CD14-positive monocyte (primary cell): ENCODE measurements at regions not wholly inside any gene's neighbourhood (a gene's known extent, or its start where the extent isn't known, plus 50 kb on each side); places are given as distances from the start of the nearest gene placed in this dataset.

ENCODE experiments used
- DNase-seq, 3 donors: peaks; one replicate each; pipeline ENCODE4 v3.0.0-alpha.2; 2011 to 2022
- H2AFZ ChIP-seq: 2 replicates; pipeline ENCODE4 v1.6.0; 2012; ENCODE audit warnings: mild to moderate bottlenecking, low read depth, low read length, inconsistent platforms; ENCODE audit not compliant: insufficient read depth, poor library complexity, severe bottlenecking
- H3K27ac ChIP-seq, 2 donors: 1 replicate in 1 of 2; 2 replicates in 1 of 2; pipeline ENCODE4 v1.5.1; 2012 to 2013; ENCODE audit warnings: low read length in 2 of 2, control low read depth in 1 of 2, inconsistent platforms in 1 of 2, low read depth in 1 of 2, mild to moderate bottlenecking in 1 of 2
- H3K27me3 ChIP-seq, 2 donors: one replicate each; pipeline versions ENCODE4 v1.6.0 to v1.6.1; 2011 to 2013; ENCODE audit warnings: low read length in 2 of 2; ENCODE audit not compliant: control insufficient read depth in 2 of 2, insufficient read depth in 2 of 2
- H3K36me3 ChIP-seq, 2 donors: replicated peaks in 1 of 2; 1 replicate in 1 of 2; 2 replicates in 1 of 2; pipeline versions ENCODE4 v1.5.1 to v1.6.1; 2012 to 2013; ENCODE audit warnings: low read length in 2 of 2, control low read depth in 1 of 2, inconsistent platforms in 1 of 2, mild to moderate bottlenecking in 1 of 2; ENCODE audit not compliant: insufficient read depth in 2 of 2, control insufficient read depth in 1 of 2
- H3K4me1 ChIP-seq, 2 donors: 1 replicate in 1 of 2; 2 replicates in 1 of 2; pipeline versions ENCODE4 v1.5.1 to v1.6.1; 2012 to 2013; ENCODE audit warnings: low read length in 2 of 2, control low read depth in 1 of 2, inconsistent platforms in 1 of 2, mild to moderate bottlenecking in 1 of 2, moderate library complexity in 1 of 2; ENCODE audit not compliant: insufficient read depth in 2 of 2, control insufficient read depth in 1 of 2
- H3K4me2 ChIP-seq: replicated peaks from 2 replicates; pipeline ENCODE3; 2012; ENCODE audit warnings: low read length, moderate library complexity, mild to moderate bottlenecking; ENCODE audit not compliant: poor library complexity, severe bottlenecking; ENCODE audit errors: extremely low read depth
- H3K4me3 ChIP-seq, 3 experiments: fragments of 200-600 bp in 1 of 3; sonication (generic) in 1 of 3; replicated peaks in 1 of 3; 1 replicate in 2 of 3; 2 replicates in 1 of 3; pipeline ENCODE4 v1.5.1; 2011 to 2013; ENCODE audit warnings: low read length in 3 of 3, mild to moderate bottlenecking in 3 of 3, control low read depth in 2 of 3, low read depth in 2 of 3, inconsistent platforms in 1 of 3, moderate library complexity in 1 of 3
- H3K79me2 ChIP-seq: 2 replicates; pipeline ENCODE4 v1.6.0; 2012; ENCODE audit warnings: mild to moderate bottlenecking, control low read depth, inconsistent platforms, low read length, moderate library complexity; ENCODE audit not compliant: insufficient read depth
- H3K9ac ChIP-seq: 2 replicates; pipeline ENCODE4 v1.6.0; 2017; ENCODE audit warnings: low read length, mild to moderate bottlenecking; ENCODE audit not compliant: insufficient read depth, poor library complexity, severe bottlenecking
- H3K9me3 ChIP-seq, 2 donors: replicated peaks in 1 of 2; 1 replicate in 1 of 2; 2 replicates in 1 of 2; pipeline versions ENCODE4 v1.5.1 to v1.6.1; 2012 to 2013; ENCODE audit warnings: low read length in 2 of 2, control low read depth in 1 of 2; ENCODE audit not compliant: control insufficient read depth in 1 of 2, insufficient read depth in 1 of 2
- H4K20me1 ChIP-seq: 2 replicates; pipeline ENCODE4 v1.6.0; 2012; ENCODE audit warnings: mild to moderate bottlenecking, low read length, control low read depth, moderate library complexity; ENCODE audit not compliant: insufficient read depth
- H3K27ac Mint-ChIP-seq, 7 donors: one replicate each; pipeline ENCODE4 v1.8.0; 2020; ENCODE audit warnings: mild to moderate bottlenecking in 7 of 7, mixed read lengths in 7 of 7, moderate library complexity in 6 of 7, inconsistent platforms in 2 of 7
- H3K27me3 Mint-ChIP-seq, 3 donors: one replicate each; pipeline ENCODE4 v1.8.0; 2021 to 2022; ENCODE audit warnings: low read depth in 3 of 3, mild to moderate bottlenecking in 3 of 3, mixed read lengths in 3 of 3, moderate library complexity in 3 of 3, inconsistent platforms in 1 of 3
- H3K36me3 Mint-ChIP-seq, 2 donors: one replicate each; pipeline ENCODE4 v1.8.0; 2020; ENCODE audit warnings: mixed read lengths in 2 of 2, inconsistent platforms in 1 of 2, mild to moderate bottlenecking in 1 of 2
- H3K4me1 Mint-ChIP-seq: one replicate; pipeline ENCODE4 v1.8.0; 2020; ENCODE audit warnings: mild to moderate bottlenecking, mixed read lengths
- H3K4me3 Mint-ChIP-seq, 2 donors: one replicate each; pipeline ENCODE4 v1.8.0; 2020; ENCODE audit warnings: mild to moderate bottlenecking in 2 of 2, mixed read lengths in 2 of 2, moderate library complexity in 1 of 2
- H3K9me3 Mint-ChIP-seq, 7 donors: one replicate each; pipeline ENCODE4 v1.8.0; 2020 to 2022; ENCODE audit warnings: mixed read lengths in 7 of 7, mild to moderate bottlenecking in 6 of 7, moderate library complexity in 6 of 7, inconsistent platforms in 2 of 7
- WGBS: methylation state at CpG from one replicate; pipeline ENCODE4 v1.1.5; 2013; ENCODE audit warnings: missing lambda C conversion rate; ENCODE audit not compliant: insufficient coverage; 5-methylcytosine and 5-hydroxymethylcytosine counted together
- intact Hi-C, 2 donors: fragments of 100-400 bp; cut with micrococcal nuclease; formaldehyde crosslinking; loops; one replicate each; pipeline versions ENCODE4 v1.15.0 to v1.15.1; 2023
- TF ChIP-seq, protein P1 (sequence below): fragments of 200-600 bp; IDR thresholded peaks from one replicate; pipeline ENCODE4 v1.8.0; 2022; ENCODE audit warnings: antibody characterized with exemption, mild to moderate bottlenecking

GRCh38 chr1:184170719-184171118, 119.2 kb downstream of the TSEN15 start:
- no peak for DNase-seq
- H3K9me3 Mint-ChIP-seq: peaks cover 0 to 8% (median 0%) of the 10 kb centered on the region in 7 donors
- Histone ChIP-seq H2AFZ (no peak overlapping the region), H3K36me3 (no peaks in the 10 kb centered on the region), H3K9me3 (peaks cover 0 to 3% of the 10 kb centered on the region in 2 donors), H3K27ac (no peak overlapping the region), H3K4me2 (no peak overlapping the region), H3K4me1 (peaks cover 2 to 10% of the 10 kb centered on the region in 2 donors), H3K79me2 (no peaks in the 10 kb centered on the region), H3K27me3 (no peaks in the 10 kb centered on the region), H3K9ac (no peak overlapping the region), H4K20me1 (no peaks in the 10 kb centered on the region), H3K4me3 (no peak overlapping the region)
- no peak overlapping the region for H3K27ac Mint-ChIP-seq
- intact Hi-C loops: no loop called here
- TF ChIP-seq, protein P1, sequence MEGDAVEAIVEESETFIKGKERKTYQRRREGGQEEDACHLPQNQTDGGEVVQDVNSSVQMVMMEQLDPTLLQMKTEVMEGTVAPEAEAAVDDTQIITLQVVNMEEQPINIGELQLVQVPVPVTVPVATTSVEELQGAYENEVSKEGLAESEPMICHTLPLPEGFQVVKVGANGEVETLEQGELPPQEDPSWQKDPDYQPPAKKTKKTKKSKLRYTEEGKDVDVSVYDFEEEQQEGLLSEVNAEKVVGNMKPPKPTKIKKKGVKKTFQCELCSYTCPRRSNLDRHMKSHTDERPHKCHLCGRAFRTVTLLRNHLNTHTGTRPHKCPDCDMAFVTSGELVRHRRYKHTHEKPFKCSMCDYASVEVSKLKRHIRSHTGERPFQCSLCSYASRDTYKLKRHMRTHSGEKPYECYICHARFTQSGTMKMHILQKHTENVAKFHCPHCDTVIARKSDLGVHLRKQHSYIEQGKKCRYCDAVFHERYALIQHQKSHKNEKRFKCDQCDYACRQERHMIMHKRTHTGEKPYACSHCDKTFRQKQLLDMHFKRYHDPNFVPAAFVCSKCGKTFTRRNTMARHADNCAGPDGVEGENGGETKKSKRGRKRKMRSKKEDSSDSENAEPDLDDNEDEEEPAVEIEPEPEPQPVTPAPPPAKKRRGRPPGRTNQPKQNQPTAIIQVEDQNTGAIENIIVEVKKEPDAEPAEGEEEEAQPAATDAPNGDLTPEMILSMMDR: no peak
- H3K4me1 Mint-ChIP-seq: no peaks in the 10 kb centered on the region
- H3K36me3 Mint-ChIP-seq: no peaks in the 10 kb centered on the region
- no peak overlapping the region for H3K4me3 Mint-ChIP-seq
- H3K27me3 Mint-ChIP-seq: peaks cover 0 to 2% (median 2%) of the 10 kb centered on the region in 3 donors

DNA sequence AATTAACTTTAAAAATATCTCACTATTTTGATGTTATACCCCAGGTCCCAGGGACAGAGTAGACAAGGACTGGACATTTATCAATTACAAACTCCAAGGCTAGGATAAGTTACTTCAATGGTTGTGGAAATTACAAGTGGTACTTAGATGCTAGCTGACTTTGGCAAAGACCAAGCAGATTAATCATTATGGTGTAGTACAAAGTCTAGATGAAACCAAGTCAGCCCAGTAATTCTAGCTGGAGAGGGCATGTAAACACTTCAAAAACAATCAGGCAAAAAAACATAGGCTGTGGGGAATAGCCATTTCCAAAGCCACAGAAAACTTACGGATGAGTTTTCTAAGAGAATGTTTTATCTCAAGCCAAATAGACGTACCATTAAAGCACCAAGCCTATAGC, 124.5 kb downstream of the TSEN15 start:
- peaks cover 0 to 6% (median 0%) of the 10 kb centered on the region in 3 donors for H3K27me3 Mint-ChIP-seq
- H3K9ac ChIP-seq: no peak overlapping the region
- no peak overlapping the region for H3K4me3 ChIP-seq
- no peaks in the 10 kb centered on the region for H3K36me3 ChIP-seq
- 94% methylated on average over 2 of the region's 2 CpGs for WGBS
- H3K4me1 Mint-ChIP-seq: no peaks in the 10 kb centered on the region
- no peaks in the 10 kb centered on the region for H4K20me1 ChIP-seq
- peaks cover 0 to 6% (median 0%) of the 10 kb centered on the region in 7 donors for H3K9me3 Mint-ChIP-seq
- H3K27ac Mint-ChIP-seq: no peak overlapping the region
- intact Hi-C loops: no loop called here
- H3K36me3 Mint-ChIP-seq: no peaks in the 10 kb centered on the region
- no peaks in the 10 kb centered on the region for H3K9me3 ChIP-seq
- no peak overlapping the region for H3K4me3 Mint-ChIP-seq
- H3K4me1 ChIP-seq: no peaks in the 10 kb centered on the region
- no peaks in the 10 kb centered on the region for H3K79me2 ChIP-seq
- H3K4me2 ChIP-seq: no peak overlapping the region
- H3K27ac ChIP-seq: no peak overlapping the region
- no peak overlapping the region for H2AFZ ChIP-seq
- DNase-seq: no peak
- no peaks in the 10 kb centered on the region for H3K27me3 ChIP-seq
- TF ChIP-seq, protein P1: no peak
